Activated CD8-positive, alpha-beta memory T cell treated with anti-CD3 and anti-CD28 coated beads for 4 hours (primary cell): ENCODE measurements at regions not wholly inside any gene's neighbourhood (a gene's known extent, or its start where the extent isn't known, plus 50 kb on each side); places are given as distances from the start of the nearest gene placed in this dataset.
A peak's percentile ranks its signal among the peaks of the same experiment; 100 is the strongest.

Experiments
- DNase-seq, 2 donors: peaks; one replicate each; pipeline ENCODE4 v3.0.0-alpha.2; 2020; ENCODE audit warnings: low read depth in 2 of 2

DNA sequence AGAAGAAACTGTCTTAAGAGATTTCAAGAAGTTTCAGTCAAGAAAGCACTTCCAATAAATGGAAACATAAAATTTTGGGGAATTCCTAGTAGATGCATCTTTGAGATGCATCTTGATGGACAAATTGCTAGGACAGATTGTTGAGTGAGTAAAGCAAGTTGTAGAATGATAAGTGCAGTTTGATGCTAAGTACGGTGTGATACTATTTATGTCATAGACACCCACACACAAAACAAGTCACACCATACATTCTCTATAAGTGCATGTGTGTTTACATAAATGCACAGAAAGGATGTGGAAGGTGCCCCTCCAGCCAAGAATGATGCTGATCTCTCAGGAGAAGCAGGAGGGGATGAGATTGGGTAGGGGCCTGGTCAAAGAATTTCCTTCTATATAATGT is 375.7 kb downstream of the FOXO1 start:
- no peak for DNase-seq

- DNase-seq: no peak
These were observed 374.3 kb downstream of the FOXO1 start for GRCh38 chr13:40292108-40292507.

DNA sequence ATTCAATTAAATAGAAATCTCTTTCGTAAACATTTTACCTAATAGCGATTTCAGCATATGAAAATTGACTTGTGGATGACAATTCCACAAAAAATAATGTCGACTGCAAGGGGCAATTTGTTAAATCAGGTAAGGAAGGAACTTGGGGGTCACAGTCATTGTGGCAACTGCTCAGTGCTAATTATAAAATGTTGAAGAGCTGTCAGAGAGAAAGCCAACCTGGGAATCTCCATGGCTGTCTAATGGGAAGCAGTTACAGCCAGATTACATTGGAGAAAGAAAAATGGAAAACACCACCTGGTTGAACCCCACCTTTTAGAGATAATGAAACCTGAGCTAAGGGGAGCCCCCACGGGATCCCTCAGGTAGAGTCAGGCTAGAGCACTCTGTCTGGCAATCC is 373.9 kb downstream of the FOXO1 start:
- DNase-seq: no peak

- DNase-seq: no peak
These were observed 364.1 kb downstream of the FOXO1 start for GRCh38 chr13:40302351-40302750.

DNA sequence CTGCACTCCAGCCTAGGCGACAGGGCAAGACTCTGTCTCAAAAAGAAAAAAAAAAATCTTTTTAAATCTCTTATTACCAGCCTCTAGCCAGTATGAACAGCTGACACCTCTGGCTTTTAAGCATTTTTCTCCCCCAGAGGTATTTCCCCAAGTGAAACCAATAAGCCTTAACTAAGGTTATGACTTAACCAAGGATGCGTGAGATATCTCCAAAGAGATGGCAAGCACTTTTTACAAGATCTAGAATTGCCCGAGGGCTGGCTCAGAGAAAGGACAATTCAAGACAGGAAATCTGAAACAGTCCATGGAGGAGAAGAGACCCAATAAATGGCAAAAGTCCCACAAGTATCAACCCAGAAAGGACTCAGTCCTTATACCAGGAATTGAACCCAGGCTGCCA is 362.1 kb downstream of the FOXO1 start:
- no peak for DNase-seq

- no peak for DNase-seq
These were observed 359.6 kb downstream of the FOXO1 start for GRCh38 chr13:40306817-40307216.

GRCh38 chr13:40309881-40310280 is 356.6 kb downstream of the FOXO1 start:
- DNase-seq: no peak

- no peak for DNase-seq
These were observed 354.9 kb downstream of the FOXO1 start for GRCh38 chr13:40311356-40312101.

DNA sequence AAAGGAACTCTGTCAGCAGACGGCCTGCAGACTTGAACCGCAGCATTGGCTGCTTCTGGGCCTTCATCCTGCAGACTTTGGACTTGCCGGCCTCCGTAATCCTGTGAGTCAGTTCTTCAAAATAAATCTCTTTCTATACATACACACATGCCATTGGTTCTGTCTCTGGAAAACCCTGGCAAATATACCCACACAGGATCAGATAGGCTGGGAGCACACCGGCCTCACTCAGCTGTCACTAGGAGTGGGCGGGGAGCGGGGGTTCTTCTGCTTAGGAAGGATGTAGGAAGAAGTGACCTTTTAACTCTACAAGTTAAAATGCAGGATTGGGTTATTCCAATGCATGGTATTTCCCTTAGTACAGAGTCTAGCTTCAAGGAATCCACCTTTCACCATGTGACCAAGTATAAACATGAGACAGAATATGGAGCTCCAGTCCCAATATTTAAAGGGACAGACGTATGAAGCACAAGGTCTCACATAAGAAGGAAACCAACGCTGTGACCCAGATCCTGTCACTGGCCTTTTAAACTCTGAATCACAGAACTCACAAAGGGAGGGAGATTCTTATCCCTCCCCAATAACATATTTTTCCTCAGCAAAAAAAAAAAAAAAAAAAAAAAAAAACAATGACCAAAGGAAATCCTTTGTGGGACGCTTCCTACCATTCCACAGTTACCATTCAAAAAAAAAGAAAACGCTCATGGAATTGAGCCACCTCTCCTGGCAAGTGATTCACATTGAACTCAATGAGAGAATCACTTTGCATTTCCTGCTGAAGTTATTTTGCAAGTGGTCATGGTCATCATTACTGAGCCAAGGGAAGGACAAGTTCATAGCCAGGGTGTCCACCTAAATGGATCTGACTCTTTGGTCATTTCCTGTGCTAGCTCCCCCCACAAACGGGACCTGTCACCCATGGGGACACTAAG is 352.9 kb downstream of the FOXO1 start:
- DNase-seq: no peak

DNA sequence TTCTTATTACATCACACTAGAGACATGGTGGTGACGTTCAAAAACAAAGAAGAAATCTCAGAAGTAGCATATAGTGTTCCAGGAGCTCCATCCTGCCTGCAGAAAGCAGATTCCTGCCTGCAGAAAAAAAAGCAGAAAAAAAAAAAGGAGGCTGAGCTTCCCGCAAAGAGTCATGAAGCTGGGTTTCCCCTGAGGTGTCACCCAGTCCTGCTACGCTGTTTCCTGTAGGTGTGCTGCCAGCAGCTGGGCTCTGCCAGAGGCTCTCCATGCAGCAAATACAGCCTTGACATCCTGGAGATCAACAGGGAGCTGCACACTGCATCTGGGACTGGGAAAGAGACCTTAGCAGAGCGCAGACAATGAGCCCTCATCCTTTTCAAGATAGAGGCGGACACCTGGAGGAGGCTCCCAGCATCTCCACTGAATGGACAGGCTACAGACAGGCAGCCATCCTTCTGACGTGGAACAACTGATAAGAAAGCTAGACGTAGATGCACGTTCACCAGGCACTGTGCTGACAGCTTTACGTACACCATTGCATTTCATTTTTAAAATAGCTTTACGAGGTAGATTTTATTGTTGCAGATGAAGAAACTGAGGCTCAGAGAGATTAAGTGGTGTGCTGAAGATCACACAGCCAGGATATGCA is 350.9 kb downstream of the FOXO1 start:
- DNase-seq: peak in 1 of 2 donors; percentile 11

GRCh38 chr13:40316301-40316700 is 350.1 kb downstream of the FOXO1 start:
- no peak for DNase-seq

- no peak for DNase-seq
These were observed 348.5 kb downstream of the FOXO1 start for GRCh38 chr13:40317980-40318327.

GRCh38 chr13:40318366-40318765 is 348.1 kb downstream of the FOXO1 start:
- no peak for DNase-seq

DNA sequence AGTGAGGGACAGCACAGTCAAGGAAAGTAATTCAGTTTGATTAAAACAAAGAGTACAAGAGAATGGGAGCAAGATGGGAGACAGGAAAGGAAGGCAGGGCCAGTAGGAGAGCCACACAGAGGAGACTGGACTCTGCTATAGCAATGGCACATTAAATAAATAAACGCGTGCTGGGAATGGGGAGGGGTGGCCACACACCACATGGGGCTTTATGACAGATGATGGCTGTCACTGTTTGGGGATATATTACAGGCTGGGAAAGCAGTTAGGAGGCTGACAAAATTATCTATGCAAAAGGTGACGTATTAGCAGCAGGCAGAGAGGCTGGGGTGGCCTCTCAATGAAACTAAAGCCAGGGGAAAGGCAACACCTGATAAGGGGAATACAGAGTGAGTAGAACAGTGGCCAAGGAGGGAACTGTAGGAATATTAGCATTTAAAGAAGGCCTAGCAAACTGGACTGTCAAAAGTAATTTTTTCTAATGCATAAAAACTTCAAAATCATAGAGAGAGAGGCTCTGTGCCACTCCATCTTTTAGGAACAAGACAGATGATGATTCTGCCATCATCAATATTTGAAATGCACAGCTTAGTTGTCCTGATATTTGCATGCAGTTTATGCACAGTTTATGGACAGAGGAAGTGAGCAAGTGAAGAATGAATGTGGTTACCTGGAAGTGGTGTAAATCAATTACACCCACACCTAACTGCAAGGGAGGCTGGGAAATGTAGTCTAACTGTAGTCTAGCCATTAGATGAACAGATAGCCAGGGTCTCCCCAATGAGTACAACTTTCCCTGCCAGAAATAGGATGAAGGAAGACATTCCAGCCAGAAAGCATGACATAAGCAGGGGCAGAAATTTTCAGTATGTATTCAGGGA is 346.5 kb downstream of the FOXO1 start:
- DNase-seq: no peak

- no peak for DNase-seq
These were observed 338.4 kb downstream of the FOXO1 start for GRCh38 chr13:40328091-40328490.

- no peak for DNase-seq
These were observed 336.5 kb downstream of the FOXO1 start for GRCh38 chr13:40329781-40330485.

DNA sequence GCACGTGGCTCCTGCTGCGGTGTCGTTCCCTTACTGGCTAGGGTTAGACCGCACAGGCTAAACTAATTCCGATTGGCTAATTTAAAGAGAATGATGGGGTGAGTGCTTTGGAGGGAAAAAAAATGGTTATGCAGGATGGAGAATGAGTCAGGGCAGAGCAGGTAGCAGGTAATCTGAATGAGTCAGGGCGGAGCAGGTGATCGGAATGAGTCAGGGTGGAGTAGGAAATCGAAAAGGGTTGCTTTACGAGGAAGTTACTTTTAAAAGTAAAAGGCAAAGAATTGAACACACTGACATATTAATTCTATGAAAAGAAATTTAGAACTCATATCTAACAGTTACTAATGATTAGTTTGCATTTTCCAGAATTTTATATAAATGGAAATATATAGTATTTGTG is 335.5 kb downstream of the FOXO1 start:
- no peak for DNase-seq

DNA sequence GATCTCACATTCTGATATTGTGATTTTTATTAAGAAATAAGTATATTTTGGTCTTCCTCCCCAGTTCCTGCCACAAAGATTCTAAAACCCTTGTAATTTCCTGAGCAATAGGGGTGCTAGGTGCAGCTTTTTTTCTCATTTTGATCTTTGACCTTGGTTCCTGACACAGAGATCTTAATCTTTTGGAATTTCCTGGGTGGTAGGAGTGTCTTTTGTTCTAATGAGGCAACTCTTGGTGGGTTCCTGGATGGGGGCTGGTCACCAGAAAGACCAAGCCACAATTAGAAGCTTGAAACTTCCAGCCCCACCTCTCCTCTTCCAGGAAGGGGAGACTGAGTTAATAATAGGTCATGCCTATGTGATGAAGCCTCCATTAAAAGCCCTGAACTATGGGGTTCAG is 334.6 kb downstream of the FOXO1 start:
- no peak for DNase-seq

- no peak for DNase-seq
These were observed 333.2 kb downstream of the FOXO1 start for GRCh38 chr13:40333226-40333625.

DNA sequence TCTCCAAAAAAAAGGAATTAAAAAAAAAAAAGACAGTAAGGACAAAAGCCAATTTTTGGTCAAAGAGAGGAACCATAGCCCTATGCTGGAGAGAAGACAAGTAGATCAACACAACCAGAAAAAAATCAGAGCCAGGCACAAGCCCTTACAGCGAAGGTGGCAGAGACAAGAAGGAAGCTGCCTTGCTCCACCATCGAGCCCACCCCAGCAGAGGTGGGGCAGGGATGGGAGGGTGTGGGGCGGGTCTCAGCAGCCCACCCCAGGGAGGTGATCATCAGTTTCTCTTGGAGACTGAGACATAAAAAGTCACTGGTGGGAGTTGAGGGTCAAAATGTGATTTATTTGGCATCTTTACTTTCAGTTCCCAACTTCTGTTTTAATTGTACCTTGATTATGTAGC is 332.4 kb downstream of the FOXO1 start:
- DNase-seq: no peak

DNA sequence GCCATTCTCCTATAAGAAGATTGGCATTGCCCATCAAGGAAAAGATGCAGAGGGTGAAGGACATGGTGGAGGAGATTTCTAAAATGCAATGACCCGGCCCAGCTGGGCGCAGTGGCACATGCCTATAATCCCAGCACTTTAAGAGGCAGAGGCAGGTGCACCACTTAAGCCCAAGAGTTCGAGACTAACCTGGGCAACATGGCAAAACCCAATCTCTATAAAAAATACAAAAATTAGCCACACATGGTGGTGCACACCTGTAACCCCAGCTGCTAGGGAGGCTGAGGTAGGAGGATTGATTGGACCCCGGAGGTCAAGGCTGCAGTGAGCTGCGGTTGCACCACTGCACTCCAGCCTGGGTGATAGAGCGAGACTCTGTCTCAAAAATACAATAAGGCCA is 331.8 kb downstream of the FOXO1 start:
- no peak for DNase-seq
